Neural cell (in vitro differentiated cells): ENCODE measurements at regions not wholly inside any gene's neighbourhood (a gene's known extent, or its start where the extent isn't known, plus 50 kb on each side); places are given as distances from the start of the nearest gene placed in this dataset.

Experiments used
- H2AFZ ChIP-seq: fragments of 200-600, 300-800 bp; sonication (generic), shearing (Covaris generic); 2 replicates; pipeline ENCODE4 v1.6.0; 2014; ENCODE audit warnings: low read depth, mild to moderate bottlenecking, antibody characterized with exemption, low read length, moderate library complexity
- H3F3A ChIP-seq: fragments of 200-600 bp; shearing (Covaris generic); 2 replicates; pipeline ENCODE4 v1.6.1; 2016; ENCODE audit warnings: mild to moderate bottlenecking, moderate library complexity, mixed read lengths, antibody characterized with exemption, low read length; ENCODE audit not compliant: insufficient read depth, poor library complexity, severe bottlenecking
- H3K27ac ChIP-seq: fragments of 200-600, 300-800 bp; sonication (generic), shearing (Covaris generic); 2 replicates; pipeline ENCODE4 v1.5.1; 2014; ENCODE audit warnings: mild to moderate bottlenecking, low read length, moderate library complexity
- H3K27me3 ChIP-seq: fragments of 300-800, 200-600 bp; sonication (generic), shearing (Covaris generic); 2 replicates; pipeline ENCODE4 v1.6.0; 2014; ENCODE audit warnings: mild to moderate bottlenecking, low read depth, low read length, moderate library complexity; ENCODE audit not compliant: insufficient read depth
- H3K36me3 ChIP-seq: fragments of 300-800, 200-600 bp; sonication (generic), shearing (Covaris generic); 2 replicates; pipeline ENCODE4 v1.5.1; 2014; ENCODE audit warnings: mild to moderate bottlenecking, antibody characterized with exemption, low read length, moderate library complexity; ENCODE audit not compliant: insufficient read depth
- H3K4me2 ChIP-seq: fragments of 300-800, 200-600 bp; sonication (generic), shearing (Covaris generic); 2 replicates; pipeline ENCODE4 v1.6.0; 2014; ENCODE audit warnings: mild to moderate bottlenecking, low read length
- H3K4me3 ChIP-seq: fragments of 300-800, 200-600 bp; sonication (generic), shearing (Covaris generic); 2 replicates; pipeline ENCODE4 v1.5.1; 2014; ENCODE audit warnings: mild to moderate bottlenecking, low read length, moderate library complexity
- H3K79me2 ChIP-seq: fragments of 200-600 bp; shearing (Covaris generic); replicated peaks from 2 replicates; pipeline ENCODE4 v1.6.0; 2014; ENCODE audit warnings: mild to moderate bottlenecking, low read length, moderate library complexity; ENCODE audit not compliant: insufficient read depth
- H3K9ac ChIP-seq: fragments of 300-800, 200-600 bp; sonication (generic), shearing (Covaris generic); 2 replicates; pipeline ENCODE4 v1.6.1; 2016; ENCODE audit warnings: mild to moderate bottlenecking, low read length, mixed read lengths
- H3K9me2 ChIP-seq: fragments of 200-600 bp; shearing (Covaris generic); 2 replicates; pipeline ENCODE4 v1.6.1; 2016; ENCODE audit warnings: mild to moderate bottlenecking, low read length, mixed read lengths; ENCODE audit not compliant: insufficient read depth
- H3K9me3 ChIP-seq: fragments of 200-600, 300-800 bp; sonication (generic), shearing (Covaris generic); 2 replicates; pipeline ENCODE4 v1.6.1; 2016; ENCODE audit warnings: mild to moderate bottlenecking, mixed run types, low read length, moderate library complexity, mixed read lengths
- H4K20me1 ChIP-seq: fragments of 200-600 bp; shearing (Covaris generic); 2 replicates; pipeline ENCODE4 v1.6.1; 2016; ENCODE audit warnings: mild to moderate bottlenecking, mixed run types; ENCODE audit not compliant: insufficient read depth
- CTCF ChIP-seq: fragments of 450-650 bp; IDR thresholded peaks from 2 replicates; pipeline ENCODE4 v1.5.1; 2014; ENCODE audit warnings: antibody characterized with exemption, mild to moderate bottlenecking, moderate library complexity; ENCODE audit not compliant: poor library complexity, severe bottlenecking
- EP300 ChIP-seq: fragments of 450-650 bp; conservative IDR thresholded peaks from 2 replicates; pipeline ENCODE4 v1.6.1; 2014; ENCODE audit warnings: antibody characterized with exemption, mild to moderate bottlenecking, moderate library complexity; ENCODE audit not compliant: poor library complexity, severe bottlenecking
- EZH2 ChIP-seq: fragments of 200-600, 300-800 bp; shearing (Covaris generic), sonication (generic); IDR thresholded peaks from 2 replicates; pipeline ENCODE4 v1.6.1; 2014; ENCODE audit warnings: antibody characterized with exemption, low read length, borderline replicate concordance, mild to moderate bottlenecking; ENCODE audit not compliant: insufficient read depth, poor library complexity, severe bottlenecking
- MXI1 ChIP-seq: fragments of 450-650 bp; conservative IDR thresholded peaks from 2 replicates; pipeline ENCODE4 v1.6.1; 2014; ENCODE audit warnings: antibody characterized with exemption, mild to moderate bottlenecking; ENCODE audit not compliant: poor library complexity, severe bottlenecking
- POLR2AphosphoS5 ChIP-seq: IDR thresholded peaks from 2 replicates; pipeline ENCODE4 v1.6.1; 2012
- RAD21 ChIP-seq: fragments of 450-650 bp; conservative IDR thresholded peaks from 2 replicates; pipeline ENCODE4 v1.6.1; 2014; ENCODE audit warnings: antibody characterized with exemption, mild to moderate bottlenecking, moderate library complexity
- REST ChIP-seq: IDR thresholded peaks from 2 replicates; pipeline ENCODE4 v1.6.1; 2012; ENCODE audit warnings: borderline replicate concordance
- SMC3 ChIP-seq: fragments of 450-650 bp; conservative IDR thresholded peaks from 2 replicates; pipeline ENCODE4 v1.6.1; 2014; ENCODE audit warnings: antibody characterized with exemption, mild to moderate bottlenecking, moderate library complexity; ENCODE audit not compliant: poor library complexity
- TAF1 ChIP-seq: IDR thresholded peaks from 2 replicates; pipeline ENCODE4 v1.6.1; 2012; ENCODE audit warnings: low read depth

GRCh38 chr3:191790934-191791333, 330.0 kb downstream of the PYDC2 start:
- no peaks in the 10 kb centered on the region for H3K79me2 ChIP-seq
- H3K27me3 ChIP-seq, result no peaks in the 10 kb centered on the region
- H3K4me3 ChIP-seq, result no peak overlapping the region
- H3K9ac ChIP-seq, result no peak overlapping the region
- no peaks in the 10 kb centered on the region for H4K20me1 ChIP-seq
- H3K9me2 ChIP-seq, result no peaks in the 10 kb centered on the region
- TF ChIP-seq RAD21 (no peak), POLR2AphosphoS5 (no peak), SMC3 (no peak), EZH2 (no peak), EP300 (no peak), TAF1 (no peak), MXI1 (no peak), CTCF (no peak), REST (no peak)
- no peaks in the 10 kb centered on the region for H3K36me3 ChIP-seq
- no peak overlapping the region for H3K4me2 ChIP-seq
- H3K27ac ChIP-seq, result no peak overlapping the region
- H3F3A ChIP-seq, result no peaks in the 10 kb centered on the region
- H3K9me3 ChIP-seq, result no peaks in the 10 kb centered on the region
- H2AFZ ChIP-seq, result no peak overlapping the region

GRCh38 chr3:191792580-191792979, 331.6 kb downstream of the PYDC2 start:
- Histone ChIP-seq H3K36me3 (no peaks in the 10 kb centered on the region), H3K9me3 (no peaks in the 10 kb centered on the region), H3K9me2 (no peaks in the 10 kb centered on the region), H3K9ac (no peak overlapping the region), H4K20me1 (no peaks in the 10 kb centered on the region), H3K27ac (no peak overlapping the region), H3K79me2 (no peaks in the 10 kb centered on the region), H3K27me3 (no peaks in the 10 kb centered on the region), H3K4me2 (no peak overlapping the region), H3F3A (no peaks in the 10 kb centered on the region), H2AFZ (no peak overlapping the region), H3K4me3 (no peak overlapping the region)
- TF ChIP-seq EP300 (no peak), SMC3 (no peak), EZH2 (no peak), POLR2AphosphoS5 (no peak), CTCF (no peak), MXI1 (no peak), TAF1 (no peak), REST (no peak), RAD21 (no peak)
